ENCODE measurements at regions not wholly inside any gene's neighbourhood (a gene's known extent, or its start where the extent isn't known, plus 50 kb on each side); places are given as distances from the start of the nearest gene placed in this dataset.

DNA sequence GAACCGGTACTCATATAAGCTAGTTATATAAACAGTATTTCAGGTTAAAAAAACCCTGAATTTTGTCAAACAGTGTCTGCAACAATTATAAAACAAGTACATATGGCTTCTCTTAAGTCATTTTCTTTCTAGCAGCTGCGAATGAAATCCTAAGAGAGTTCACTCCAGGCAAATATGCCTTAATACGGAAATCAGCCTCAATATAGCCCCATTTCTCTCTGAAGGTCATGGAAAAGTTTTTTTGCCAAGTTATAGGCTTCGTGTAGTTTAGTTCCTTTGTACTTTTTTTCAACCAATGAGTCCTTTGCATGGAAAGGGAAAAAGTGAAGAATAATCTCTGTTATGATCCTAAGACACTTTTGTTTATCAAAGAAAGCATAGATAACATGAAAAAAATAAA lies 848.0 kb upstream of the ACO1 start:
- TF ChIP-seq, protein P1, sequence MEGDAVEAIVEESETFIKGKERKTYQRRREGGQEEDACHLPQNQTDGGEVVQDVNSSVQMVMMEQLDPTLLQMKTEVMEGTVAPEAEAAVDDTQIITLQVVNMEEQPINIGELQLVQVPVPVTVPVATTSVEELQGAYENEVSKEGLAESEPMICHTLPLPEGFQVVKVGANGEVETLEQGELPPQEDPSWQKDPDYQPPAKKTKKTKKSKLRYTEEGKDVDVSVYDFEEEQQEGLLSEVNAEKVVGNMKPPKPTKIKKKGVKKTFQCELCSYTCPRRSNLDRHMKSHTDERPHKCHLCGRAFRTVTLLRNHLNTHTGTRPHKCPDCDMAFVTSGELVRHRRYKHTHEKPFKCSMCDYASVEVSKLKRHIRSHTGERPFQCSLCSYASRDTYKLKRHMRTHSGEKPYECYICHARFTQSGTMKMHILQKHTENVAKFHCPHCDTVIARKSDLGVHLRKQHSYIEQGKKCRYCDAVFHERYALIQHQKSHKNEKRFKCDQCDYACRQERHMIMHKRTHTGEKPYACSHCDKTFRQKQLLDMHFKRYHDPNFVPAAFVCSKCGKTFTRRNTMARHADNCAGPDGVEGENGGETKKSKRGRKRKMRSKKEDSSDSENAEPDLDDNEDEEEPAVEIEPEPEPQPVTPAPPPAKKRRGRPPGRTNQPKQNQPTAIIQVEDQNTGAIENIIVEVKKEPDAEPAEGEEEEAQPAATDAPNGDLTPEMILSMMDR (optimal IDR thresholded peaks at IDR 0.05 in 1 of 3, IDR thresholded peaks at IDR 0.05 in 1 of 3, conservative IDR thresholded peaks at IDR 0.05 in 1 of 3; ENCODE audit: extremely low read depth in 1 of 3, insufficient read depth in 2 of 3, low read length in 3 of 3), result no peak
- no peak for TF ChIP-seq EZH2 (IDR thresholded peaks at IDR 0.05; ENCODE audit: low read length)

All from keratinocyte (primary cell).